ENCODE measurements at regions not wholly inside any gene's neighbourhood (a gene's known extent, or its start where the extent isn't known, plus 50 kb on each side); places are given as distances from the start of the nearest gene placed in this dataset.

GRCh38 chr2:164412831-164413230 lies 208.5 kb downstream of the GRB14 start:
- TF ChIP-seq CTCF (IDR thresholded peaks at IDR 0.05) (no peak), POLR2A (IDR thresholded peaks at IDR 0.05) (no peak)

Data from lower leg skin (tissue), 3 donors.